GM19035 (cell line): ENCODE measurements at regions not wholly inside any gene's neighbourhood (a gene's known extent, or its start where the extent isn't known, plus 50 kb on each side); places are given as distances from the start of the nearest gene placed in this dataset.
"Not testable (repeated sequence)": the region's sequence is repeated elsewhere in the genome, so short reads cannot be mapped to it uniquely, and the experiment has no call there.

Experiments used
- ATAC-seq: cut with Tn5 transposase; IDR thresholded peaks from one replicate; pipeline ENCODE4 v1.9.1; 2021; ENCODE audit not compliant: unreplicated experiment

DNA sequence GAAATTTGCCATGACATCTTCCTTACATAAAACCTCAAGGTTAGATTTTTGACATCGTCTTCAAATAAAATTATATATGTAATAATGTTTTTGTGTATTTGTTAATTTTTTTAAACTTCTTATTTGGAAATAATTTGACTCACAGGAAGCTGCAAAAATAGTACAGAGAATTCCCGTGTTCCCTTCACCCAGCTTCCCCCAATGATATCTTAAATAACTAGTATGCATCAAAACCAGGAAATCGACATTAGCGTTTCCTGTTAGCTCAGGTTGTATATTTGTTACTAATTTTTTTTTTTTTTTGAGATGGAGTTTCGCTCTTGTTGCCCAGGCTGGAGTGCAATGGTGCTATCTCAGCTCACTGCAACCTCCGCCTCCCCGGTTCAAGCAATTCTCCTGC is 86.3 kb upstream of the SPRY4 start:
- ATAC-seq, result no peak

DNA sequence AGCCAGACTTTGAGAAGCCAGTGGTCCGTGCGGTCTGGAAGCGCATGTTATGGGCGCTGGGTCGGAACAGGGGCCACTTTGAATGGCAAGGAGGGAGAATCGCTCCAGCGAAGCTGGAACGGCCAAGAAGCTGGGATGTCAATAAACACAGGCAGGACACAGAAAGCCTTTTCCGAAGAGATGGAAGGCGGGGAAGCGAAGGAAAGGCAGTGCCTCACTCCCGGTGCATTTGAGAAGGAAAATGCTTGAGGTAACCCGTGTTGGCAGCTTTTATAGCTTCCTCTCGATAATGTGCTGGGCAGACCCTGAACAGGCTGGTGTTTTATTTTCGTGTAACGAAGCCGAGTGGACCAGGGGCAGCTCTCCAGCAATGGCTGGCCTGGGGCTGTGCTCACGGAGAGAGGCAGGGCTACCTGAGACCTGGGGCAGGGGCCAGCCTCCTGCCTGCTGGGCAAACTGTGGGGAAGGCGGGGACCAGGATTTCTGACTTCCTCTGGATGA is 84.2 kb upstream of the SPRY4 start:
- ATAC-seq, result no peak

DNA sequence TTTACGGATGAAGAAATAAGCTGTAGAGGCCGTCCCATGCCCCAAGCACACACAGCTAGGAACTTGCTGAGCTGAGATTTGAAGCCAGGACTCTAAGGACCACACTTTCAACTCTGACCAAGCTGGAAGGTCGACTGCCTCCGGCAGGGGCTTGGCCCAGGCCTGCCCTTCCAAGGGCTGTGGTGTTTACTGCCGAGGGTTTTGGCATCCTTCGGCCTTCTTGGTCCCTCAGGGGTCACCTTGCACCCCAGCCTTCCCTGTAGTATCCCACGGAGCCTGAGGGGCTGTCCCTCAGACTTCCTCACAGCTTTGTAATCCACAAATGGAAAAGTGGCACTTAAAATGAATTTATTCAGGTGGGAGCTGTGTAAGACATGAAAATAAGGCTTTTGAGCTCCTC is 83.7 kb upstream of the SPRY4 start:
- no peak for ATAC-seq

DNA sequence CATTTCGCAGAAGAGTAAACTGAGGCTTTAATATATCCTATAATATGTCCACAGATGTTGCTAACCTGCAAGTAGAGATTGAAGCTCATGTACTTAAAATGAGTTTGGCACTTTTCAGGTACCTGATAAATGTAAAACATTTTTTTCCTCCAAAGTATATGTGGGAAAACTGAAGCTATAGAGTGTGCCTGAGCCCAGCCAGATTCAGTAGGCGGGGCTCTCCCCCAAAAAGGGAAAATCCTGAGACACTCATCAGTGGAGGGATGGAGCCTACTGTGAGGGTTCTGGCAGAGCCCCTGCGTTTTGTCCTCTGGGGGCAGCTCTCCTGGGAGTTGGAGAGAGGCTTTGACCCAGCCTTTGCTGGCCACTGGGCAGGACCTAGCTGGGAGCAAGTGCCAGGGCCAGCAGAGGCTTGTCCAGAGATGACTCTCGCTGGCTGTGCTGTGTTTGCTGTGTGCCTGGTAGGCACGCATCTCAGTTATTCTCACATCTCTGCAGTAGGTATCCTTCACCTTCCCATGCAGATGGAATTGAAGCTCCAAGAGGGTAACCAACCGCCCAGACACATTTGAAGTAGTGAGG is 81.1 kb upstream of the SPRY4 start:
- no peak for ATAC-seq

DNA sequence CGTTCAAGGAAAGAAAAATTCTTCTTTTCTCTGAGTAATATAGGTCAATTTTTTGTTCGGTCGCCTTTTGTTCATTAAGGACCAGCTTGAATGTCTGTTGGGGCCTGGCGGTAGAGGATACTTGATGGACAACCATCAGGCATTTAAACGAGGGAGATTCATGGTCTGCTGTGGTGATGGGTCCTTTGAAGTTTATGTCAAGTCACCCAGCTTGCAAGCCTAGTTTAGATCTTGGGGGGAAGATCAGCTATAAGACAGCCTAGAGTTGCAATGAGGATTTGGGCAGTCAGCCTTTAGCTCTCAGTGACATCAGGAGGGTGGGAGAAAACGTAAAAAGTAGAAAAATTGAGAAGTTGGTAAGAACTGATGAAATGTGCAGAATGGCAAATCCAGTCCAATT is 80.2 kb upstream of the SPRY4 start:
- ATAC-seq, result no peak

DNA sequence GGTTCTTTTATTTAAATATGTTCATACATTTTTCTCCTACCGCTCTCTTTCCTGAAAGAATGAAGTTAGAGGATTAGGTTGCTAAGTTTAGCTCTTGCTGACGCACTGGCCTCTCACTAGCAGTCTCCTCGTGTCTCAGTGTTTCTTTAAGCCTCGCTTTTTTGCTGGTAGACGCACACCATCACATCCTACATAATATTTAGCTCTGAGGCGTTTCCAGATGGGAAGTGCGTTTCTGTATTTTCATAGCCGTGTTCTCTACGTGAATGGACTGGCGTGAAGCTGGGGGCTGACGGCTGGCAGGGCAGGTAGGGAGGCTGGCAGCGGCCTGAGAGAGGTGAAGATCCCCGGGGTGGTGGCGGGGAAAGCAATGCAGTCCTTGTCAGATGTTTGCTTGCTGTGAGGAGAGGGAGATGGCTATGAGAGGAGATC is 79.2 kb upstream of the SPRY4 start:
- no peak for ATAC-seq

DNA sequence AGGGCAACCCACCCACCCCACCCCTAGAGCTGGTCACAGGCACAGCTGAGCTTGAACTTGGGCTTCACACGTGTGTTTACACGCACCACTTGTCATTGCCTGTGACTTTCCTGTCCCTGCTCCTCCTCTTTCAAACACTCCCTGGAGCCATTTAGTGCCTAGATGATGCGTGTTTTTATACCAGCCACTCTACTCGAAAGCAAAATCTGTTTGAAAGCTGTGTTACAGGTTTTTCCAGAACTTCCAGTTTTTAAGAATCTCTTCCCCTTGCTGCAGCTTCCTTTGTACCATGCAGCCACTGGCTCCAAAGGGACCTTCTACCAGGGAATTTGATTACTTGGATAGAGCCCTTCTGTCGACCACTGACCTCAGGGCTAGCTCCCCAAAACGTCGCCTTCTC is 78.8 kb upstream of the SPRY4 start:
- ATAC-seq, result no peak

DNA sequence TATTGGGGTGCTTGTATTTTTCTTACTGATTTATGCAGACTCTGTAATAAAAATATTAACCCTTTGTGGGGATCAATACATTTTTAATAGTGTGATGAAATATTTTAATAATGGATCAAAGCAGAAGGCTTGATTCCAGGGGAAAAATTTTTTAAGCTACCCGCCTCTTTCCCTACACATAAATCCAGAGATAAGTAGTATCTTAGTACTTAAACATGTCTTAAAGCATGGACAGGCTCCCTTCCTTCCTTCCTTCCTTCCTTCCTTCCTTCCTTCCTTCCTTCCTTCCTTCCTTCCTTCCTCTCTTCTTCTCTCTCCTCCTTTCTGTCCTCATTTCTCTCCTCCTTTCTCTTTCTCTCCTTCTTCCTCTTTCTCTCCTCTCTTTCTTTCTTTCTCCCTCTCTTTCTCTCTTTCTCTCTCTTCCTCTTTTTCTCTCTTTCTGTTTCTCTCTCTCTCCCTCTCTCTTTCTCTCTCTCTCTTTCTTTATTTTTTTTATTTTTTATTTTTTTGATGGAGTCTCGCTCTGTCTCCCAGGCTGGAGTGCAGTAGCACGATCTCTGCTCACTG is 78.0 kb upstream of the SPRY4 start:
- ATAC-seq, result no peak

DNA sequence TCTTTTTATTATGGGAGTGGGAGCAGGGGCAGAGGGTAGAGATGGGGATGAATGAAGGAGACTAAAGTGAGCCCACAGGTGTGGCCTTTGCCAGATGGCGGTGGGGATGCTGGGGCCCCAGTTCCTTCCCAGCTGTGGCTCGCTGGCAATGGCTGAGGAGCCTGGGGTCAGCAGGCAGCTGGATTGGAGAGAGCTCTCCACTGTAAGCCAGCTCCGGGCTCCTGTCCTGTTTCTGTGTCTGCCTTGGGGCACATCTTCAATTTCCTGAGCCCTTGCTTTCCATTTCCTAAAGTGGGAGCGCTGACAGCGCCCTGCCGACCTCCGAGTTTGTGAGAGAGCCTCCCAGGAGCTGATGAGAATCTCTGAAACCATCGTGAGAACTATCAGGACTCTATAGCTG is 75.6 kb upstream of the SPRY4 start:
- no peak for ATAC-seq

DNA sequence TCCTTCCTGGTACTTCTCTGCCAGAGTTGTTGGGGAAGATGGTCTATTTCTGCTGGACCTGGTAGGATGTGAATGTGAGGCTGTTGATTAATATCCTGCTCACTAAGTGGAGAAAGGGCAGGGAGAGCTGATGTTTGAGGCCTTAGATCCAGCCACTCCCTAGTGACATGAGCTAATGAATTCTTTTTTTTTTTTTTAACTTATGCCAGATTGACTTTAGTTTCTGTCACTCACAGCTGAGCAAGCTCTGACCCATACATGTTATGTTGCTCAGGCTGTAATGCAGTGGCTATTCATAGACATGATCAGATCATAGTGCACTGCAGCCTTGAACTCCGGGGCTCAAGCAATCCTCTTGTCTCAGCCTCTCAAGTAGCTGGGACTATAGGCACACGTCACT is 75.1 kb upstream of the SPRY4 start:
- no peak for ATAC-seq

DNA sequence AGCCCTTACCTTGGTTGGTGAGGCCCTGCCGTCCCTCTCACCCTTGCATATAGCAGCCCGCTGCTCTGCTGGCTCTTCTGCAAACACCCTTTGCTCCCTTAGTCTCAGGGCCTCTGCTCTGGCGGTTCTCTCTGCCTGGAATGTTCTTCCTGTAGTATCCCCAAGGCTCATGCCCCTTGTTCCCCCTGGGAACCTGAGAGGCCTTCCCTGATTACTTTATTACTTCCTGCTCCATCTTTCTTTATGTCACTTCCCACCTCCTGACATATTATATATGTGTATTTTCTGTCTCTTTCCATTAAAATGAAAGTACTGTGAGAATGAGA is 73.9 kb upstream of the SPRY4 start:
- ATAC-seq, result no peak

DNA sequence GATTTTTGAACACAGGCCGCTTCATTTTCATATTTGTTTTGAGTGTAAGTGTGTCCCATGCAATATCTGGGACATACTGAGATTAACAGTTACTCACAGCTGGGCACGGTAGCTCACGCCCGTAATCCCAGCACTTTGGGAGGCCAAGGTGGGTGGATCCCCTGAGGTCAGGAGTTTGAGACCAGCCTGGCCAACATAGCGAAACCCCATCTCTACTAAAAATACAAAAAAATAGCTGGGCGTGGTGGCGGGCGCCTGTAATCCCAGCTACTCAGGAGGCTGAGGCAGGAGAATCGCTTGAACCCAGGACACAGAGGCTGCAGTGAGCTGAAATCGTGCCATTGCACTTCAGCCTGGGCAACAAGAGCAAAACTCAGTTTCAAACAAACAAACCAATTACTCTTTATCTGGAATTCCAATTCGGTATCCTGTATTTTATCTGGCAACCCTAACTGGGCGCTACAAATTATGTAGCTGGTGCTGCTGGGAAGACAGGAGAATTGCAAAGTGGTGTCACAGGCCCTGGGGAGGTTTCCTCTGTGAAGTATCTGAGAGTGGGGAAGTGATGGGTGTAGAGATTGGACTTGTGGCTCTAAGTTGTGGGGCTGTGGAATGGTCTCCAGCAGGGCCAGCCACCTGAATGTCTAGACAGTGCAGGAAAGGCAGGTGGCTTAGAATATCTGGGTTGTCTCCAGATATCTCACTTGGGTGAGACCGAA is 73.3 kb upstream of the SPRY4 start:
- ATAC-seq, result not testable (repeated sequence)

DNA sequence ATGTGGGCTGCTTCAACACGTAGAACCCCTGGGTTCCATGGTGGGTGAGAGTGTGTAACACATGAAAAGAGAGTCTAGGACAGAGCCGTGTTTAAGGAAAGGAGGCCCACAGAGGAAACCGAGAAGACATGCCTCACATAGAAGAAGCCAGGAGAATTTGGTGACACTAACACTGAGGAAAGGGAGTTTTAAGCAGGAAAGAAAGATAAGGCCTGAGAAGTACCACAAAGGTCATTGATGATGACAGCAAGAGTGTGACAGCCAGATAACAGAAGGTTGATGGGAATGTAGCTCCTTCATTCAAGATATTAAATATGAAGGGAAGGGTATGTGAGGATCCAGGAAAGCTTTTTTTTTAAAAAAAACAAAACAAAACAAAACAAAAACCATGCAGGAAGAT is 72.4 kb upstream of the SPRY4 start:
- ATAC-seq, result no peak

DNA sequence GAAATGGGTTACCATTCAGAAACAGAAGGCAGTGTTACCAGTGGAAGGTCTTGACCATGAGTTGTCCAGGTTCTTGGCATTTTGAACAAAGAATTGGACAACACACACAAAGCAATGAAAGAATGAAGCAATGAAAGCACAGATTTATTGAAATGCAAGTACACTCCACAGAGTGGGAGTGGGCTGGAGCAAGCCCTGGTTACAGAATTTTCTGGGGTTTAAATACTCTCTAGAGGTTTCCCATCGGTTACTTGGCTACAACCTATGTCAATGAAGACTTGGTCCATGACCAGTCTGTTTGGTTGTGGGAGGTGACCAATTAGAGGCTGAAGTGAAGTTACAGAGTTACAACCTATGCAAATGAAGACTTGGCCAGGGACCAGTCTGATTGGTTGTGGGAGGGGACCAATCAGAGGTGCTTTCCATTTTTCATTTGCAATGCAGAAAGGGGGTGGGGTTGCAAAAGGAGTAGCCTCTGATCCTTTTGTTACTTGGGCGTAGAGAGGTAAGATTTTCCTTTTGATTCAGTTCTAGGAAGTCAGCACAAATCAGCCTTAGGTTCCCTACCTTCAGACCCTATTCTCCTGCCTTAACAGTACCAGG is 71.7 kb upstream of the SPRY4 start:
- no peak for ATAC-seq

DNA sequence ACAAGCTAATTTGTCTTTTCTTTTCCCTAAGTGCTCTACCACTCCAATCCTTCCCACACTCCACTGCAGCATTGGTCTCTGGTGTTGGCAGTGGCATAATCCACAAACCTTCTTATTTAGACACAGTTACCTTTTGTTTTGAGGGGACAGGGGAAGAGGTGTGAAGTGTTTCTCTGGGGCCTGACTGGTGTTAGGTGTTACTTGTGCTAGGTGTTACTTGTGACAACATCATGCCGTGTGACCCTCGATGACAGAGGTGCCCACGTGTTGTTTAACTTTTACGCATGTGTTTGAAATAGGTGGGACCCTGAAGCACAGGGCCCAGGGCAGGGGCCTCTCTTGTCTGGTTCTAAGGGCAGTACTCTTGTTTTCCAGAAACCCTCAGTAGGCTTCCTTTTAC is 70.5 kb upstream of the SPRY4 start:
- no peak for ATAC-seq

DNA sequence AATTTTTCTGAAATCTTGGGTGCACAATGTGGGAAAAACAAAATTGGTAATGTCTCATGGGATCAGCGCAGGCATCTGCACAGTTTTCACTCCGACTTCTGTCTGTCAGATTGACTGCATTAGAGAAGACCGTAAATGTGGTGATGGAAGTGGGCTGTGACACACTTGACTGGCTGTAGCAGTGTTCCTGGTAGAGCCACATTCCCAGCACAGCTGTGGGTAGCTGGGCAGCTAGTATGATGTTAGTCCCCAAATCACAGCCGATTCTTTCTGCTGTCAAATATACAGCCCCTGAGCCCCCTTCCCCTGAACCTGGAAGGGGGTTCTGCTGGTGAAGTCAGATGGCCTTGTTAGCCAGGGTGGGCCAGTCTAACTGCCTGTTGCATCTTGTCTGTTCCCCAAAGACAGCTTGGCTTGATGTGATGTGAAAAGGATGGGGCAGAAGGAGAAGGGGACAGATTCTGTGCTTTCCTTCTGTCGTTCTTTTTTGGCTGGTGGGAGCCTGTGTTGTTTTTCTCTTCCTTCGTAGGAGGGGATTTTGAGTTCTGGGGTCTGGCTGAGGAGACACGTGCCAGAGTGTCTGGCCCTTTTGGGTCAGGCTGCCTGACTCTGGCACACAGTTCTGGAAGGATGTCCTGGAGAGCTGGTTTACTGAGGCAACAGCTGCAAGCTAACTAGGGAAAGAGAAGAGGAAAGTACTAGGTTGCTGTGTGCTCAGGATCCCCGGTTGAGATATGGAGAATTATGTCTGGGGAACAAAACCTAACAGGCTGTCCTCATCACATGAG is 66.4 kb upstream of the SPRY4 start:
- no peak for ATAC-seq

DNA sequence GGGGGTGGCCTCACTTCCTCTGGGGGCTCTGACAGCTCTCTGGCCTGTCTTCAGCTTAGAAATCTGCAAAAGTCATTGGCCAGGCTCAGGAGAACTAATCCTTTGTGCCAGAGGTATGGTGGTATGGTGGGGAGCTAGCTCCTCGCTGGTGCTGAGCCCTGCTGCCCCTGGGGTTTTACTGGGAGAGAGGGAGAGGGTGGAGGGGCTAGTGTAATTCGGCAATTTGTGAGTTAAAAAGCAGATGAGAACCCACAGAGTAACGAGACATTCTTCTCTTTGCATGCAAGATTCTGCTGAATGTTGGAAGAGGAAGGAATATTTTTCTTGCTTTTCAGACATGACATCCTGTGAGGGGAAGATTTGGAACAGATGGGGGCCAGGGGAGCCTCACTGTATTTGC is 65.5 kb upstream of the SPRY4 start:
- ATAC-seq, result no peak

DNA sequence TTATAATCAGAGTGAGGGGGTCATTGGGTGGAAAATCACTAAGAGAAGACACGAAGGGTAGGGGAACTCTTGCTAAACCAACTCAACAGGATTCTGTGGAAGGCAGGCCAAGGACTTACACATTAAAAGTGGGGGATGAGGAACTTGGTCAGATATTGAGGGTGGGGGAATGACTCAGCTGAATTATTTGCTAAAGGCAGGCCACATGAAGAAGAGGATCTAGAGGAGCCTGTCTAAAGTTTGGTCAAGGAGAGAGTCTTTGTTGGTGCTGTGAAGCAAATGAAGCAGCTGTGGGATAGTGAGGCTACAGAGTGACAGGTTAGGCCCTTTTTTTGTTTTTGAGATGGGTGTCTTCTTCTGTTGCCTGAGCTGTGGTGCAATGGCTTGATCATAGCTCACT is 63.9 kb upstream of the SPRY4 start:
- no peak for ATAC-seq

DNA sequence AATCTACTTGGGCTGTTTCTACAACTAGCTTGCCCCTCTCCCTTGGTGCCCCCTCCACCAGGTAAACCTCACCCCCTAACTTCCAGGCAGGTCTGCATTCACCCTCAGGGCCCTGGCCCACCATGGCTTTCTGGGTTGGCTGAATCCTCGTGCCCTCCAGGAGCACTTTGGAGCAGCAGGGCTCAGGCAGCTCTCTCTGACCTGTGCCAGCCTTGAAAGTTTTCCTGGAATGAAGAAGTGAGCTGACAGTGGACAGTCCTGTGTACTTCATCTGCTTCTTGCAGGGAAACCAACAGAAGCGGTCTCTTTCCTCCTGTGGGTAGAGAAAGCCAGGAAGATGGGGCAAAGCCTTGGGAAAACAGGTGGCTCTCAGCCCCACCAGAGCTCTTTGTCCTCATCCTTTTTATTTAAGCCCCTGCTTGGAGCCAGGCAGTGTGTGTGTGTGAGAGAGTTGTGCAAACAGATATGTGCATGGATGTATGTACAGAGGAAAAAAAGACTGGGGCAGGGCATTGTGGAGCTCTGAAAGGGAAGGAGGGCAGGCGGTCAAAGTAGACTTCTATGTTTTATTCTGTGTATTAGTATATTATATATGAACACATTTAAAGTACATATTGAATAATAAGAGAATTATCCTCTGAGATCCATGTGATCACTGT is 62.3 kb upstream of the SPRY4 start:
- no peak for ATAC-seq

DNA sequence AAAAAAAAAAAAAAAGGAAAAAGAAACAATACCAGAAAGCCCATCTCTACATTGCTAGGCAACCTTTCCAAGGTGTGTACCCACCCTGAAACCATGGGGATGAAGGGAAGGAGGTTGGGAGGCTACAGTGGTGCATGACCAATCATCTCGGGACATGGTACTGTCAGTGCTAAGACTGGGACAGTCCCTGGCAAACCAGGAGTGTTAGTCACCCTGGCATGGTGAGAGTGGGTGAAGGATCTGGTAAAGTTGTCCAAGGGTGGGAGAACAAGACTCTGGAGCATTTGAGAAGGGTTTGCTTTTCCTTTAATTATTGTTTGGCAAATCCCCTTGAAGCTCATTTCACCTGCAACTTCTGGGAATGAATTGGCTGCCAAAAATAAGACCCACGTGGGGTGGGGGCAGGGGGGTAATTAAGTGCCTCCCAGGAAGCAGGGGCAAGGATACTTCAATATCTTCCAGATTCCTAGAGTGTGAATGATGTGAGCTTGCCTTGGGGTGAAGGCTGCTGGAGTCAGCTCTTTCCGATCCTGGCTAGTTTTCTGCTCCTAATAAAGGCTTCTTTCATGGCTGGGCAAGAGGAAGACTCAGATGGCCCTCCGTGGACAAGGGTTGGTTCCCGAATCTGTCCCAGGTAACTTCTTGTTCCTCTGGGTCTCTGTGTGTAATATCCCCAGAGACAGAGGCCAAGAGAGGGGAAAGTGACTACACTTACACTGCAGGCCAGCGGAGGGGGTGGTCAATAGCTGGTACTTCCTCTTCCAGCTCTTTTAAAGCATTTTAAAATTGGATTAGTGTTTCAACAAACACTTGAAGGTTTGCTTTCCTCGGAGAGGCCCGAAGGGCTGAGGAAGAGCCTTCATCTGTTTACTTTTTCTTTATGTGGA is 61.6 kb upstream of the SPRY4 start:
- no peak for ATAC-seq
